HepG2 (cell line): ENCODE measurements at regions not wholly inside any gene's neighbourhood (a gene's known extent, or its start where the extent isn't known, plus 50 kb on each side); places are given as distances from the start of the nearest gene placed in this dataset.

ENCODE experiments used
- EHMT2 ChIP-seq: fragments of 200-600 bp; sonication (generic); IDR thresholded peaks from 2 replicates; pipeline ENCODE4 v1.7.0; 2017; ENCODE audit warnings: antibody characterized with exemption, low read depth, low read length, borderline replicate concordance
- GMEB2 ChIP-seq: IDR thresholded peaks from 2 replicates; pipeline ENCODE4 v1.6.1; 2016; ENCODE audit warnings: missing biosample characterization, missing genetic modification reagents, low read depth
- HNF4A ChIP-seq: sonication (generic); formaldehyde crosslinking; IDR thresholded peaks from 2 replicates; pipeline ENCODE4 v1.4.0; 2020; ENCODE audit warnings: missing genetic modification reagents
- HNRNPLL ChIP-seq: fragments of 200-400 bp; formaldehyde crosslinking; IDR thresholded peaks from 2 replicates; pipeline ENCODE4 v1.6.1; 2017; ENCODE audit warnings: mild to moderate bottlenecking, low read depth, low read length; ENCODE audit not compliant: poor library complexity, severe bottlenecking
- MAFK ChIP-seq, 2 experiments: IDR thresholded peaks in 1 of 2; conservative IDR thresholded peaks in 1 of 2; 2 replicates each; pipeline ENCODE4 v1.6.1; 2011; ENCODE audit warnings: improper control_type of control experiment in 2 of 2, low read length in 2 of 2
- MAX ChIP-seq: IDR thresholded peaks from 2 replicates; pipeline ENCODE4 v1.6.1; 2012; ENCODE audit warnings: inconsistent platforms
- NFE2 ChIP-seq: sonication (generic); formaldehyde crosslinking; IDR thresholded peaks from 2 replicates; pipeline ENCODE4 v1.4.0; 2020; ENCODE audit warnings: missing genetic modification reagents
- NR1H2 ChIP-seq: sonication (generic); formaldehyde crosslinking; IDR thresholded peaks from 2 replicates; pipeline ENCODE4 v1.8.1; 2022; ENCODE audit warnings: low read depth, missing genetic modification reagents, borderline replicate concordance
- ONECUT2 ChIP-seq: sonication (generic); formaldehyde crosslinking; IDR thresholded peaks from 2 replicates; pipeline ENCODE4 v1.4.0; 2020; ENCODE audit warnings: missing genetic modification reagents
- PATZ1 ChIP-seq: sonication (generic); formaldehyde crosslinking; IDR thresholded peaks from 2 replicates; pipeline ENCODE4 v1.4.0; 2020; ENCODE audit warnings: missing genetic modification reagents
- SOX6 ChIP-seq, 2 experiments: fragments of 450-650 bp in 1 of 2; sonication (generic) in 1 of 2; formaldehyde crosslinking in 1 of 2; IDR thresholded peaks; 2 replicates each; pipeline versions ENCODE4 v1.4.0 to v1.6.1; 2017 to 2020; ENCODE audit warnings: antibody characterized with exemption in 1 of 2, mild to moderate bottlenecking in 1 of 2, missing genetic modification reagents in 1 of 2
- STAT5B ChIP-seq: sonication (generic); formaldehyde crosslinking; IDR thresholded peaks from 2 replicates; pipeline ENCODE4 v1.4.0; 2020; ENCODE audit warnings: missing genetic modification reagents
- TRAFD1 ChIP-seq: sonication (generic); formaldehyde crosslinking; IDR thresholded peaks from 2 replicates; pipeline ENCODE4 v1.5.1; 2020; ENCODE audit warnings: missing genetic modification reagents, mild to moderate bottlenecking, borderline replicate concordance
- ZBTB26 ChIP-seq: IDR thresholded peaks from 2 replicates; pipeline ENCODE4 v1.6.1; 2016; ENCODE audit warnings: missing compliant biosample characterization, missing genetic modification reagents, borderline replicate concordance
- ZNF510 ChIP-seq: sonication (generic); formaldehyde crosslinking; IDR thresholded peaks from 2 replicates; pipeline ENCODE4 v1.4.0; 2020; ENCODE audit warnings: low read depth, mild to moderate bottlenecking, missing genetic modification reagents
- ZNF616 ChIP-seq: sonication (generic); formaldehyde crosslinking; IDR thresholded peaks from 2 replicates; pipeline ENCODE4 v1.5.0; 2020; ENCODE audit warnings: low read depth, mild to moderate bottlenecking, missing genetic modification reagents
- ZNF710 ChIP-seq: sonication (generic); formaldehyde crosslinking; IDR thresholded peaks from 2 replicates; pipeline ENCODE4 v1.5.0; 2020; ENCODE audit warnings: mild to moderate bottlenecking, missing genetic modification reagents, borderline replicate concordance
- ZNF780A ChIP-seq: sonication (generic); formaldehyde crosslinking; IDR thresholded peaks from 2 replicates; pipeline ENCODE4 v1.8.0; 2022; ENCODE audit warnings: mild to moderate bottlenecking, missing genetic modification reagents, moderate library complexity
- ZSCAN25 ChIP-seq: sonication (generic); formaldehyde crosslinking; IDR thresholded peaks from 2 replicates; pipeline ENCODE4 v1.8.0; 2022; ENCODE audit warnings: mild to moderate bottlenecking, missing genetic modification reagents

- TF ChIP-seq TRAFD1 (CRISPR knock-in tag) (no peak), ZNF780A (CRISPR knock-in tag) (no peak), PATZ1 (peak; percentile 41), STAT5B (CRISPR knock-in tag) (no peak), ZNF616 (CRISPR knock-in tag) (peak; percentile 33; the same call in 1 of the 2 replicates), ZNF710 (no peak), NFE2 (no peak), NR1H2 (CRISPR knock-in tag) (no peak), EHMT2 (no peak), HNRNPLL (peak; percentile 39), ZSCAN25 (0 out of 2 replicates have a peak, but pooled peaks have one; percentile 39), MAX (peak; percentile 42), ONECUT2 (CRISPR knock-in tag) (no peak), SOX6 (IDR thresholded peaks at IDR 0.05) (no peak), SOX6 (CRISPR knock-in tag; IDR thresholded peaks at IDR 0.05) (0 out of 2 replicates have a peak, but pooled peaks have one; percentile 20), HNF4A (peak; percentile 25; the same call in 1 of the 2 replicates), ZBTB26 (CRISPR knock-in tag) (no peak), MAFK (conservative IDR thresholded peaks at IDR 0.05 in 1 of 2, IDR thresholded peaks at IDR 0.05 in 1 of 2; ENCODE audit: low read length in 2 of 2) (no peak), GMEB2 (CRISPR knock-in tag) (no peak), ZNF510 (CRISPR knock-in tag) (no peak)
Observed at GRCh38 chr12:124422570-124423523, 128.0 kb downstream of the RFLNA start (continued).
